ENCODE measurements at regions not wholly inside any gene's neighbourhood (a gene's known extent, or its start where the extent isn't known, plus 50 kb on each side); places are given as distances from the start of the nearest gene placed in this dataset.

GRCh38 chr3:193851941-193852674 is 259.1 kb downstream of the OPA1 start:
- no peak for DNase-seq

DNA sequence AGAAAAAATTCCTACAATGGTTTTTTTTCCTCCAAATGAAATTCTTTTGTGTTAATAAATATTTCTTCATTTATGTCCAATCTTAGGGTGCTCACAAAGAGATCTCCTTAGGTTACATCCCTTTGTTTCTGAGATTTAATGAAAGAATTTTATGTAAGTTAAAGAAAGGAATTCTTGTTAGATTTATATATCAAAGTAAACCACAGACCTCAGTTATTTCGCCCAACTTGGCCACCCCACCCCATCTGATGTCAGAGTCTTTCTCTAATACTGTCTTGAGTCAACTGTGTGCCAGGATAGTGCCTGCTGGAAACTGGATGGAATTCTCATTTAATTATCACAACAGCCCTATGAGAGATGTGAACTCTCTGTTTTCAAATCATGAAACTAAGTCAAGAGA is 259.9 kb downstream of the OPA1 start:
- no peak for DNase-seq

DNA sequence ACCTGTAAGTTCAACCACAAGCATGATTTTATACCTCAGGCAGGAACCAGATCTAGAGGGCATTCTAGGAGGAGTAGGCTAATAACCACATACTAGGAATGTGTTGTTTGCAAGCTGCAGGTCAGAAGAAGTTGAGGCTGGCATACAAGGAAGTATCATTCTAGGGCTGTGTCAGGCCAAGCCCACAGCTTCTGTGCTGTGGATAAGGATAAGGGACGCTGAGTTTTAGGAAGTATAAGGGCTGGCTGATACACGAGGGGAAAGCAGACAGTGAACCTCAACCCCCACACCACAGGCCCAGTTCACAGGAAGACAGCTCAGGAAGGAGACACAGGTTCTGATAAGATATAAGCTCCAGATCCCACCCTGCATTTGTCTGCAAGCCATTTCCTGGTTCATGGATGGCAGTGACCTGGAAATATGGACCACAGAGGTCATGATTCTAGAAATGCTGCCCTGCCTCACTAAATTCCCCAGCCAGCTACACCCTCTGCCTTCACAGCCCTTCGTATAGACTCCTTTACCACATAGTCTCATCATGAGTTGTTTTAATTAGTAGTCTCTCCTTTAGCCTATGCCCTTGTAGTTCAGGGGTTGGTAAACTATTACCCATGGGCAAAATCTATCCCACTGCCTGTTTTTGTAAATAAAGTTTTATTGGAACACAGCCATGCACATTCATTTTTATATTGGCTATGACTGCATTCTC is 260.7 kb downstream of the OPA1 start:
- no peak for DNase-seq

GRCh38 chr3:193857996-193858395 is 265.0 kb downstream of the OPA1 start:
- DNase-seq: no peak

DNA sequence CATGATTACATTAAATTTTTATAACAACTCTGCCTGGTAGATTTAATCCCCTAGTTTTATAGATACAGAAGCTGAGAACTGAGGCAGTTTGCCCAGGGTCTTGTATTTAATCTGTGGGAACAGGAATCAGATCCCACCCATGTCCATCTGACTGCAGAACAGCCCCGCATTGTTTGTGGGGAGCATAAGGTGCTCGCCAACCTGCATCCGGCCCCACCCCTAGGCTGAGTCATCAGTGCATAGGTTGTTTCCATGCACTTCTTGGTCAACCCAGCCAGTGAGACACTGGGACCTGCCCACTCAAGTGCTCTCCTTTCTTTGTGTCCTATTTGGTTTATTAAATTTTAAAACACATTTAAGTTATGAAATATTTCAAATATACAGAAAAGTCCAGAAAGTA is 266.2 kb downstream of the OPA1 start:
- no peak for DNase-seq

GRCh38 chr3:193861012-193861411 is 268.0 kb downstream of the OPA1 start:
- DNase-seq: no peak

- no peak for DNase-seq
Measured at GRCh38 chr3:193862843-193863242, 269.8 kb downstream of the OPA1 start.

DNA sequence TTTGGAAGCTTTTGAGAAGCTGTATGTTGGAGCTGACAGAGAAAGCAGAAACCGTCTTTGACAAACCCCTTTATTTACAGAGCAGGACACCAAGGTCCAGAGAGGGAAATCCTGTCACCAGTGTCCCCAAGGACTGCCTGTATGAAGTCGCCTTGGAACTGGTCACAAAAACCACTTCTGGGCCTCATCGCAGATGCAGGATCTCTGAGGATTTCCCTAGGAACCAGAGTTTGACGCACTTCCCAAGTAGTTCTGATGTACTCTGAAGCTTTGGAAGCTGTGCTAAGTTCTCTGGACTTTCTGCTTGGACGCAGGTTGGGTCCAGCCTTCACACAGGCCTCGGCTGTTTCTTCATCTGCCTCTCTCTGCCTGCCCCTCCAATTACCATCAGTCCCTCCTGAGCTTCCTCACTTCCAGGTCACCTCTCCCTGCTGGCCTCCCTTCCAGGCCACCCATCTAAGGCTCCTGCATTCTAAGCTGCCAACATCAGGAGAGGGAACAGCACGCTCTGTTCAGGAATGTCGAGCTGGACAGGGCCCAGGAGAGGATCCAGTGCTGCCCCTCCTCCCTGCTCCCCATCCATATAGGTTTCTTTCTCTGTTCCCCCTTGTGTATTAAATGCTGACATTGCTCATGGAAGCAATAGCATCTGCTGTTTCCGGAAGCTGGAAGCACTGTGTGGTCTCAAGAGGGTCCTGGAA is 270.8 kb downstream of the OPA1 start:
- no peak for DNase-seq

GRCh38 chr3:193865339-193865738 is 270.6 kb upstream of the HES1 start:
- no peak for DNase-seq

GRCh38 chr3:193865896-193866480 is 270.0 kb upstream of the HES1 start:
- no peak for DNase-seq

- no peak for DNase-seq
Measured at GRCh38 chr3:193868590-193868989, 267.4 kb upstream of the HES1 start.

- DNase-seq: no peak
Measured at GRCh38 chr3:193869221-193870201, 266.4 kb upstream of the HES1 start.

DNA sequence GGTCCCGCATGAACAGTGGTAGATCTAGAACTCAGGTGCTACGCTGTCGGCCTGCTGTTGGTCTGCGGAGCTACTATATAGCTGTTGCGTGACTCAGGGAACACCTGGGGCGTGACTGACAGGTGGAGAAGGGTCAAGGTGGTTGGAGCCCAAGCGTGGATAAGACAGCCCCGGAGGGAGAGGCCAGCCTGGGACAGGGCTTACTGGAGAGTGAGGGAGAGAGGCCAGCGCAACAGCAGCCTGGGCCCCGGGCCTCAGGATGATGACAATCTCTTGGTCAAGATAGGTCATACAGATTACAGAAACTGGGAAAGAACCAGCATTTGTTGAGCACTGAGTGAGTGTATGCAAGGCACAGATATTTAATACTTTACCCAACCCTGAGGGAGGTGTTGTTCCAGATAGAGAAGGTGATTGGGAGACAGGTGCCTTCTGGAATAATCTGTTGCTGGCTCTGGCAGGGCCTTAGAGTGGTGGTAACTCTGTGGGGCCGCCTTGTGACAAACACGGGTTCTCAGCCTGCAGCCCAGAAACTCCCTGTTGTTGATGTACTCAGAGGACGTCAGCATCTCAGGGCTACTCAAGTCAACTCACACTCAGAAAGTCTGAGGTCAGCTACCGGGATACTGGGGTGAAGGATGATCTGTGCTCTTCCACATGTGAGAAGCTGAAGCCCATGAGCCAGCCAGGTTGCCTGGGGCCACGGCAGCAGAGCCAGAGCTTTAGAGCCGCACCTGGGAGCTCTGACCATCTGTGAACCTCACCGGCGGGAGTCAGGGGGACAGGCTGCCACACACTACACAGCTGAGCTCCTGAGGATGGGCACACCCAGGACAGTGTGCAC is 265.4 kb upstream of the HES1 start:
- no peak for DNase-seq

- DNase-seq: no peak
Measured at GRCh38 chr3:193871220-193871485, 264.8 kb upstream of the HES1 start.

DNA sequence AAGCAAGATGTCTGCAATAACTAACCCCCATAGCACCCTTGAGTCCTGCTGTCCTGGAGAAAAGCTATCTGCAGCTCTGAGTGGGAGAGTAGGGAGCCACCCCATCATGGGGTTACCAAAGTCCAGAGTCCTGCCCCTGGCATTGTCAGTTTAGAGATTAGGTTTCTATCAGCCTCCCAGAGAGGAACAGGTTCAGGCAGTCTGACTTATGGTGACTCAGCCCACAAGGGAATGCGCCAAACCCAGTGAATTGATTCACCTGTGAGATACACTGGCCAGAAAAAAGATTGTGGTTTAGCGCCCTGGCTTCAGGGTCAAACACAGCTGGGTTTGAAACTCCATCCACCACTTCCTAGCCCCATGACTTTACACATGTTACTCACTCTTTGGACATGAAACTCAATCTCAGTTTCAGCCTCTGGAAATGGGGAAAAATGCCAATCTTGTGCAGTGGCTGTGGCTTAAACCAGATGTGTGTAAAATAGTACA is 263.6 kb upstream of the HES1 start:
- DNase-seq: no peak

DNA sequence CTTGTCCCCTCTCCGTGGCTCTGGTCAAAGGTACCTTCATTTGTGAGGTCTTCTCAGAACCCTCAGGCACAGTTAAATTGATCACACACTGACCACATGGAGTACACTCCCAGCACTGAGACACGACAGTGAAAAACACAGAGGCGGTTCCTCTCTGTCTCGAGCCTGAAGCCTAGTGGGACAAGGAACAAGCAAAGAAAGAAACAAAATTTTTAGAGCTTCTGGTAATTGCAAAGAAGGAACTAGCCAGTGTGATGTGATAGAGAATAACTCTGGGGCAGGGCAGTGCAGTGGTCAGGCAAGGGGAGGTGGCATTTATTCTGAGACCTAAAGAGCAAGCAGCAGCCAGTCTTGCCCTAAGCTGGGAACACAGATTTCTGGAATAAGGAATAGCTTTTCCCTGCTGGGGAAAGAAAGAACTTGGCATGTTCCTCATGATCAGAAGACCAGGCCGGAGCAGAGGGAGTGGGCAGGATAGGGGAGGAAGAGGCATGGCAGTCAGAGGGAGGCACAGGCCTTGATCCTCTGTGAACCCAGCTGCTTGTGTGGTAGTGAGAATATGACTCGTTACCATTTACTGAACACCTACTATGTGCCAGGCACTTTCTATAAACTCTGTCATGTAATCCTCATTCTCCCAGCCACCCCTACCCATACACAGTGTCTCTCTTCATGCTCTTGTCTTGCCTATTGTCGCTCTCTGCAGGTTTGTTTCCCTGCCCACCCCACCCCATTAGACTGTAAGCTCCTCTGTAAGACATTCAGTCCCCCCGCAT is 262.3 kb upstream of the HES1 start:
- DNase-seq: no peak

- DNase-seq: no peak
Measured at GRCh38 chr3:193874512-193874911, 261.4 kb upstream of the HES1 start.

GRCh38 chr3:193874997-193875593 is 260.9 kb upstream of the HES1 start:
- no peak for DNase-seq

- no peak for DNase-seq
Measured at GRCh38 chr3:193875601-193876321, 260.2 kb upstream of the HES1 start.

All from CD4-positive, alpha-beta T cell treated with Interferon gamma for 1 hour (primary cell).